ENCODE measurements at regions not wholly inside any gene's neighbourhood (a gene's known extent, or its start where the extent isn't known, plus 50 kb on each side); places are given as distances from the start of the nearest gene placed in this dataset.

- Histone ChIP-seq H3K9me3 (peaks cover 12% of the 10 kb centered on the region), H3K36me3 (no peaks in the 10 kb centered on the region), H3K27ac (no peak overlapping the region), H3K4me3 (no peak overlapping the region), H3K4me1 (no peaks in the 10 kb centered on the region), H3K27me3 (no peaks in the 10 kb centered on the region)
- WGBS: 86% methylated on average over 4 of the region's 4 CpGs
- no peak for TF ChIP-seq POLR2A (IDR thresholded peaks at IDR 0.05)
- no peak for DNase-seq (ENCODE audit: low spot score in 2 of 2)
Measured at GRCh38 chr7:84631913-84632312, 437.3 kb upstream of the SEMA3A start.

- H3K4me3 ChIP-seq: no peak overlapping the region
- WGBS: 94% methylated on average over 2 of the region's 2 CpGs
- H3K27ac ChIP-seq: no peak overlapping the region
- no peaks in the 10 kb centered on the region for H3K36me3 ChIP-seq
- no peaks in the 10 kb centered on the region for H3K27me3 ChIP-seq
- H3K9me3 ChIP-seq: peaks cover 12% of the 10 kb centered on the region
- no peak for DNase-seq (ENCODE audit: low spot score in 2 of 2)
- no peak for TF ChIP-seq POLR2A (IDR thresholded peaks at IDR 0.05)
- no peak for TF ChIP-seq POLR2AphosphoS5 (IDR thresholded peaks at IDR 0.05)
- TF ChIP-seq, protein P1, sequence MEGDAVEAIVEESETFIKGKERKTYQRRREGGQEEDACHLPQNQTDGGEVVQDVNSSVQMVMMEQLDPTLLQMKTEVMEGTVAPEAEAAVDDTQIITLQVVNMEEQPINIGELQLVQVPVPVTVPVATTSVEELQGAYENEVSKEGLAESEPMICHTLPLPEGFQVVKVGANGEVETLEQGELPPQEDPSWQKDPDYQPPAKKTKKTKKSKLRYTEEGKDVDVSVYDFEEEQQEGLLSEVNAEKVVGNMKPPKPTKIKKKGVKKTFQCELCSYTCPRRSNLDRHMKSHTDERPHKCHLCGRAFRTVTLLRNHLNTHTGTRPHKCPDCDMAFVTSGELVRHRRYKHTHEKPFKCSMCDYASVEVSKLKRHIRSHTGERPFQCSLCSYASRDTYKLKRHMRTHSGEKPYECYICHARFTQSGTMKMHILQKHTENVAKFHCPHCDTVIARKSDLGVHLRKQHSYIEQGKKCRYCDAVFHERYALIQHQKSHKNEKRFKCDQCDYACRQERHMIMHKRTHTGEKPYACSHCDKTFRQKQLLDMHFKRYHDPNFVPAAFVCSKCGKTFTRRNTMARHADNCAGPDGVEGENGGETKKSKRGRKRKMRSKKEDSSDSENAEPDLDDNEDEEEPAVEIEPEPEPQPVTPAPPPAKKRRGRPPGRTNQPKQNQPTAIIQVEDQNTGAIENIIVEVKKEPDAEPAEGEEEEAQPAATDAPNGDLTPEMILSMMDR (IDR thresholded peaks at IDR 0.05): no peak
- TF ChIP-seq EP300 (IDR thresholded peaks at IDR 0.05): no peak
- H3K4me1 ChIP-seq: no peaks in the 10 kb centered on the region
Measured at GRCh38 chr7:84629640-84630318, 435.2 kb upstream of the SEMA3A start.

DNA sequence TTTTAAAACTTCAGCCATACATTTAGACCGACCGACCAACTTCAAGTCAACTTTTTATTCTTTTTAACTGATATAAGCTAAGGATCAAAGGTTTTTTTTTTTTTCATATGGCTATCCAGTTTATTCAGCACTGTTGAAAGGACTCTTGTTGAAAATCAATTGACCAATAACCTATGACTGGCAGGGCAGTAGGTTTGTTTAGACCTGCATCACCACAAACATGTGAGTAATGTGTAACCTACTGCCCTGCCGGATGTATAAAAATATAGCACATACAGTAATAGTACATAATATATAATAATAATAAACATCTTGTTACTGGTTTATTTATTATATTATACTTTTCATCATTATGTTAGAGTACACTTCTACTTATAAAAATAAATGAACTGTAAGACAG is 434.6 kb upstream of the SEMA3A start:
- TF ChIP-seq EP300 (IDR thresholded peaks at IDR 0.05) (no peak), POLR2AphosphoS5 (IDR thresholded peaks at IDR 0.05) (no peak), POLR2A (IDR thresholded peaks at IDR 0.05) (no peak)
- TF ChIP-seq, protein P1 (IDR thresholded peaks at IDR 0.05): no peak
- no peak overlapping the region for H3K27ac ChIP-seq
- no peaks in the 10 kb centered on the region for H3K27me3 ChIP-seq
- 94% methylated on average over 3 of the region's 3 CpGs for WGBS
- no peak for DNase-seq (ENCODE audit: low spot score in 2 of 2)
- no peaks in the 10 kb centered on the region for H3K36me3 ChIP-seq
- peaks cover 12% of the 10 kb centered on the region for H3K9me3 ChIP-seq
- H3K4me3 ChIP-seq: no peak overlapping the region
- H3K4me1 ChIP-seq: no peaks in the 10 kb centered on the region

DNA sequence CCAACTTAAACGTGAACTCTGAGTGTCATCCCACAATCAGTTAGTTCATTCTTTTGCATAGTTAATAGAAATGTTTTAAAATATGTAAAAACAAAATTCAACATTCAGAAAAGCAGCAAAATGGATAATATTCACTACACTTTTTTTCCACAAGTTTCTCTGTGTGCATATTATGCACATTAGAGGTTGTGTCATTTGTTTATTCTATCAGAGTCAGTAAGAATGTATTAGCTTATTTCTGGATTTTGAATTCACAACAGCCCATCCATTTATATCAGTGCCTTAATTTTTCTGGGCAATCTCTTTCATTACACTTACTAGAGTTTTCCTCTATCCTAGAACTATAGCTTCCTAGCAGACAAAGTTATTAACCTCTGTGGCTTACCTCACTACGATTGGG is 432.7 kb upstream of the SEMA3A start:
- no peak overlapping the region for H3K27ac ChIP-seq
- no peak for DNase-seq (ENCODE audit: low spot score in 2 of 2)
- TF ChIP-seq, protein P1 (IDR thresholded peaks at IDR 0.05): no peak
- TF ChIP-seq POLR2AphosphoS5 (IDR thresholded peaks at IDR 0.05): no peak
- no peak for TF ChIP-seq POLR2A (IDR thresholded peaks at IDR 0.05)
- no peak for TF ChIP-seq EP300 (IDR thresholded peaks at IDR 0.05)
- H3K4me3 ChIP-seq: no peak overlapping the region
- H3K36me3 ChIP-seq: no peaks in the 10 kb centered on the region
- H3K27me3 ChIP-seq: no peaks in the 10 kb centered on the region
- no peaks in the 10 kb centered on the region for H3K4me1 ChIP-seq
- 42% methylated on average over 2 of the region's 2 CpGs for WGBS
- H3K9me3 ChIP-seq: peaks cover 3% of the 10 kb centered on the region

GRCh38 chr7:84624927-84625326 is 430.3 kb upstream of the SEMA3A start:
- DNase-seq (ENCODE audit: low spot score in 2 of 2): no peak
- WGBS: 86% methylated on average over 2 of the region's 2 CpGs
- H3K4me3 ChIP-seq: no peak overlapping the region
- no peaks in the 10 kb centered on the region for H3K9me3 ChIP-seq
- no peaks in the 10 kb centered on the region for H3K4me1 ChIP-seq
- H3K36me3 ChIP-seq: no peaks in the 10 kb centered on the region
- TF ChIP-seq EP300 (IDR thresholded peaks at IDR 0.05) (no peak), POLR2AphosphoS5 (IDR thresholded peaks at IDR 0.05) (no peak)
- TF ChIP-seq, protein P1 (IDR thresholded peaks at IDR 0.05): no peak
- H3K27ac ChIP-seq: no peak overlapping the region
- H3K27me3 ChIP-seq: no peaks in the 10 kb centered on the region

GRCh38 chr7:84624527-84624926 is 429.9 kb upstream of the SEMA3A start:
- no peaks in the 10 kb centered on the region for H3K9me3 ChIP-seq
- H3K27me3 ChIP-seq: no peaks in the 10 kb centered on the region
- H3K4me1 ChIP-seq: no peaks in the 10 kb centered on the region
- no peaks in the 10 kb centered on the region for H3K36me3 ChIP-seq
- H3K27ac ChIP-seq: no peak overlapping the region
- no peak for TF ChIP-seq EP300 (IDR thresholded peaks at IDR 0.05)
- TF ChIP-seq POLR2AphosphoS5 (IDR thresholded peaks at IDR 0.05): no peak
- TF ChIP-seq, protein P1 (IDR thresholded peaks at IDR 0.05): no peak
- no peak for TF ChIP-seq POLR2A (IDR thresholded peaks at IDR 0.05)
- no peak overlapping the region for H3K4me3 ChIP-seq
- 58% methylated on average over 1 of the region's 1 CpG for WGBS
- no peak for DNase-seq (ENCODE audit: low spot score in 2 of 2)
